ENCODE measurements at regions not wholly inside any gene's neighbourhood (a gene's known extent, or its start where the extent isn't known, plus 50 kb on each side); places are given as distances from the start of the nearest gene placed in this dataset.

DNA sequence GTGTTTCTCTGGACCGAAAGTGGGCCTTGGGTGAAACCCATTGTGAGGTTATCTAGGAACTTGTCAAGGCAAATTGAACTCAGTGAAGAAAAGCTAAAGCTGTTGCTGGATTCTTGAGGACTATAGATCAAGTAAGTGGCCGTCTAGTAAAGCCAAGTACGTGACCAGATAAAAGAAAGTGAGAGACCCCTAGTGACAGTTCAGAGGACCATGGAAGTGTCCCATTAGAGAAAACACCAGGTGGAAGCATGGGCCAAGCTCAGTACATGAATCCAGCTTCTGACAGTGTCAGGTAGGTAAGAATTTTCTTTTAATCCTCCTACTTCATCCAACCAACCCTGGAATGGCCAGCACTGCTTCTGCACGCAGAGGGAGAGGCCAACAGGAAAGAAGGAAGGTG is 349.3 kb upstream of the RGMA start:
- Histone ChIP-seq H2BK12ac (ENCODE audit: low read depth, low read length) (peak overlapping the region; percentile 43; the same call in 1 of the 2 replicates), H3K9me3 (ENCODE audit: insufficient read depth in 2 of 2, low read depth in 1 of 2, low read length in 1 of 2) (no peaks in the 10 kb centered on the region; a peak in 1 of 4 replicates), H2BK20ac (ENCODE audit: low read length) (no peak overlapping the region), H4K20me1 (replicated peaks in 1 of 2; ENCODE audit: control insufficient read depth in 1 of 2, insufficient read depth in 2 of 2, low read length in 2 of 2) (no peaks in the 10 kb centered on the region), H3K4ac (replicated peaks; ENCODE audit: insufficient read length, low read depth, low read length) (no peak overlapping the region), H3K27ac (ENCODE audit: low read depth, low read length) (no peak overlapping the region), H3K79me2 (ENCODE audit: control insufficient read depth in 1 of 2, insufficient read depth in 2 of 2, low read length in 2 of 2) (no peaks in the 10 kb centered on the region), H4K91ac (replicated peaks; ENCODE audit: insufficient read length, low read length) (no peak overlapping the region), H2BK15ac (ENCODE audit: low read length) (no peak overlapping the region), H2AK5ac (ENCODE audit: low read depth, low read length) (no peak overlapping the region), H3K9ac (replicated peaks in 1 of 4; ENCODE audit: extremely low read depth in 1 of 4, low read depth in 3 of 4, low read length in 3 of 4) (no peak overlapping the region), H3K4me2 (ENCODE audit: insufficient read depth in 1 of 2, low read depth in 2 of 2, low read length in 2 of 2) (no peak overlapping the region), H3K23me2 (ENCODE audit: low read depth, low read length) (no peaks in the 10 kb centered on the region), H2BK5ac (ENCODE audit: low read depth, low read length) (no peak overlapping the region), H4K5ac (ENCODE audit: insufficient read length, low read depth, low read length) (no peak overlapping the region), H3K14ac (ENCODE audit: insufficient read length) (no peak overlapping the region), H3K56ac (replicated peaks; ENCODE audit: insufficient read length, low read depth, low read length) (no peak overlapping the region), H3K4me3 (ENCODE audit: extremely low read depth in 1 of 4, insufficient read depth in 2 of 4, low read depth in 3 of 4, low read length in 4 of 4) (no peak overlapping the region), H3K23ac (ENCODE audit: insufficient read length) (no peak overlapping the region), H3K18ac (ENCODE audit: extremely low read depth, low read length) (no peak overlapping the region), H3K79me1 (ENCODE audit: low read depth, low read length) (no peaks in the 10 kb centered on the region), H3K27me3 (replicated peaks in 1 of 4; ENCODE audit: control insufficient read depth in 3 of 4, extremely low read depth in 1 of 4, insufficient read depth in 3 of 4, low read length in 3 of 4) (no peaks in the 10 kb centered on the region), H4K8ac (ENCODE audit: extremely low read depth, insufficient read depth, low read length) (no peak overlapping the region), H3K36me3 (ENCODE audit: control insufficient read depth in 2 of 4, insufficient read depth in 4 of 4, low read length in 3 of 4) (no peaks in the 10 kb centered on the region), H2AFZ (ENCODE audit: low read length) (no peak overlapping the region), H2BK120ac (replicated peaks; ENCODE audit: low read depth, low read length) (no peak overlapping the region), H3K4me1 (replicated peaks in 1 of 4; ENCODE audit: control insufficient read depth in 3 of 4, insufficient read depth in 4 of 4, low read length in 3 of 4) (no peaks in the 10 kb centered on the region)
- DNase-seq (ENCODE audit: low read depth in 1 of 2, low spot score in 2 of 2) (no peak), FAIRE-seq (no peak)
- WGBS, 2 experiments (ENCODE audit: extremely low coverage in 1 of 2, insufficient coverage in 1 of 2, insufficient read length in 1 of 2, insufficient replicate concordance in 2 of 2, low coverage in 1 of 2, low lambda C conversion rate in 2 of 2, missing lambda C conversion rate in 1 of 2), result 94% methylated on average over 4 of the region's 4 CpGs; no CpG with 5 or more reads in 1 of the 2 experiments
- ChIA-PET POLR2A (ENCODE audit: partially characterized antibody) (no interaction called here), CTCF (ENCODE audit: partially characterized antibody) (interaction anchor here (0.6 to 1.6 kb wide), 4 partner anchors 24 to 681 kb away, joined by 3 to 4 read pairs (median 4); no protein-coding TSS in a partner anchor)
- TF ChIP-seq, protein P1, sequence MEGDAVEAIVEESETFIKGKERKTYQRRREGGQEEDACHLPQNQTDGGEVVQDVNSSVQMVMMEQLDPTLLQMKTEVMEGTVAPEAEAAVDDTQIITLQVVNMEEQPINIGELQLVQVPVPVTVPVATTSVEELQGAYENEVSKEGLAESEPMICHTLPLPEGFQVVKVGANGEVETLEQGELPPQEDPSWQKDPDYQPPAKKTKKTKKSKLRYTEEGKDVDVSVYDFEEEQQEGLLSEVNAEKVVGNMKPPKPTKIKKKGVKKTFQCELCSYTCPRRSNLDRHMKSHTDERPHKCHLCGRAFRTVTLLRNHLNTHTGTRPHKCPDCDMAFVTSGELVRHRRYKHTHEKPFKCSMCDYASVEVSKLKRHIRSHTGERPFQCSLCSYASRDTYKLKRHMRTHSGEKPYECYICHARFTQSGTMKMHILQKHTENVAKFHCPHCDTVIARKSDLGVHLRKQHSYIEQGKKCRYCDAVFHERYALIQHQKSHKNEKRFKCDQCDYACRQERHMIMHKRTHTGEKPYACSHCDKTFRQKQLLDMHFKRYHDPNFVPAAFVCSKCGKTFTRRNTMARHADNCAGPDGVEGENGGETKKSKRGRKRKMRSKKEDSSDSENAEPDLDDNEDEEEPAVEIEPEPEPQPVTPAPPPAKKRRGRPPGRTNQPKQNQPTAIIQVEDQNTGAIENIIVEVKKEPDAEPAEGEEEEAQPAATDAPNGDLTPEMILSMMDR (IDR thresholded peaks at IDR 0.05; ENCODE audit: control extremely low read depth in 1 of 3, insufficient read depth in 1 of 3, low read depth in 1 of 3, low read length in 3 of 3), result peak in 2 of 3 experiments; percentile 14 to 23; a peak in 2 of 4 replicates
- no peak for TF ChIP-seq ZNF274 (IDR thresholded peaks at IDR 0.05; ENCODE audit: borderline replicate concordance, extremely low read depth, low read length)
- no peak for TF ChIP-seq CHD1 (IDR thresholded peaks at IDR 0.05; ENCODE audit: low read depth, low read length)
- peak; percentile 31 to 53; a peak in 3 of 4 replicates for TF ChIP-seq RAD21 (IDR thresholded peaks at IDR 0.05 in 1 of 2, conservative IDR thresholded peaks at IDR 0.05 in 1 of 2; ENCODE audit: low read depth in 2 of 2, low read length in 2 of 2)

Measured in H1 (cell line).